ENCODE measurements at regions not wholly inside any gene's neighbourhood (a gene's known extent, or its start where the extent isn't known, plus 50 kb on each side); places are given as distances from the start of the nearest gene placed in this dataset.

- Histone ChIP-seq H3K9me2 (ENCODE audit: low read depth, low read length) (no peaks in the 10 kb centered on the region), H3K4me3 (ENCODE audit: low read depth, low read length, poor library complexity, severe bottlenecking) (no peak overlapping the region), H3K9ac (ENCODE audit: low read length) (no peak overlapping the region), H3K4me1 (ENCODE audit: insufficient read depth, low read length, severe bottlenecking) (no peaks in the 10 kb centered on the region), H3K9me3 (ENCODE audit: low read length) (no peaks in the 10 kb centered on the region), H3K79me2 (ENCODE audit: insufficient read depth, low read length) (no peaks in the 10 kb centered on the region), H3K4me2 (ENCODE audit: low read length) (no peak overlapping the region), H3K27ac (ENCODE audit: low read depth, low read length, poor library complexity, severe bottlenecking) (no peak overlapping the region), H3F3A (ENCODE audit: insufficient read depth, low read length) (no peaks in the 10 kb centered on the region), H3K27me3 (ENCODE audit: insufficient read depth, low read length) (0 out of 2 replicates have a peak, but pooled peaks cover 4% of the 10 kb centered on the region), H2AFZ (ENCODE audit: low read length) (no peak overlapping the region), H4K20me1 (ENCODE audit: insufficient read depth, low read length) (no peaks in the 10 kb centered on the region), H3K36me3 (ENCODE audit: insufficient read depth, low read length) (no peaks in the 10 kb centered on the region)
- TF ChIP-seq EZH2 (IDR thresholded peaks at IDR 0.05; ENCODE audit: borderline replicate concordance, low read length) (no peak), CTCF (IDR thresholded peaks at IDR 0.05; ENCODE audit: low read length) (no peak)
Observed at GRCh38 chr5:2187156-2187555, 304.4 kb upstream of the IRX4 start.

GRCh38 chr5:2186472-2187015, 303.8 kb upstream of the IRX4 start:
- Histone ChIP-seq H2AFZ (ENCODE audit: low read length) (no peak overlapping the region), H3K4me1 (ENCODE audit: insufficient read depth, low read length, severe bottlenecking) (no peaks in the 10 kb centered on the region), H3K9ac (ENCODE audit: low read length) (no peak overlapping the region), H3K9me2 (ENCODE audit: low read depth, low read length) (no peaks in the 10 kb centered on the region), H3K27me3 (ENCODE audit: insufficient read depth, low read length) (0 out of 2 replicates have a peak, but pooled peaks cover 4% of the 10 kb centered on the region), H3K4me3 (ENCODE audit: low read depth, low read length, poor library complexity, severe bottlenecking) (no peak overlapping the region), H3K27ac (ENCODE audit: low read depth, low read length, poor library complexity, severe bottlenecking) (no peak overlapping the region), H3K79me2 (ENCODE audit: insufficient read depth, low read length) (no peaks in the 10 kb centered on the region), H3K4me2 (ENCODE audit: low read length) (no peak overlapping the region), H3K36me3 (ENCODE audit: insufficient read depth, low read length) (no peaks in the 10 kb centered on the region), H4K20me1 (ENCODE audit: insufficient read depth, low read length) (no peaks in the 10 kb centered on the region), H3K9me3 (ENCODE audit: low read length) (no peaks in the 10 kb centered on the region), H3F3A (ENCODE audit: insufficient read depth, low read length) (no peaks in the 10 kb centered on the region)
- no peak for TF ChIP-seq CTCF (IDR thresholded peaks at IDR 0.05; ENCODE audit: low read length)
- TF ChIP-seq EZH2 (IDR thresholded peaks at IDR 0.05; ENCODE audit: borderline replicate concordance, low read length): no peak

- no peak overlapping the region for H3K27ac ChIP-seq (ENCODE audit: low read depth, low read length, poor library complexity, severe bottlenecking)
- no peak overlapping the region for H3K4me2 ChIP-seq (ENCODE audit: low read length)
- H3K36me3 ChIP-seq (ENCODE audit: insufficient read depth, low read length): no peaks in the 10 kb centered on the region
- H3K4me1 ChIP-seq (ENCODE audit: insufficient read depth, low read length, severe bottlenecking): no peaks in the 10 kb centered on the region
- H2AFZ ChIP-seq (ENCODE audit: low read length): no peak overlapping the region
- H3K79me2 ChIP-seq (ENCODE audit: insufficient read depth, low read length): no peaks in the 10 kb centered on the region
- no peaks in the 10 kb centered on the region for H3F3A ChIP-seq (ENCODE audit: insufficient read depth, low read length)
- no peak for TF ChIP-seq CTCF (IDR thresholded peaks at IDR 0.05; ENCODE audit: low read length)
- TF ChIP-seq EZH2 (IDR thresholded peaks at IDR 0.05; ENCODE audit: borderline replicate concordance, low read length): no peak
- H3K9me2 ChIP-seq (ENCODE audit: low read depth, low read length): no peaks in the 10 kb centered on the region
- no peak overlapping the region for H3K9ac ChIP-seq (ENCODE audit: low read length)
- no peak overlapping the region for H3K4me3 ChIP-seq (ENCODE audit: low read depth, low read length, poor library complexity, severe bottlenecking)
- 0 out of 2 replicates have a peak, but pooled peaks cover 4% of the 10 kb centered on the region for H3K27me3 ChIP-seq (ENCODE audit: insufficient read depth, low read length)
- no peaks in the 10 kb centered on the region for H4K20me1 ChIP-seq (ENCODE audit: insufficient read depth, low read length)
- H3K9me3 ChIP-seq (ENCODE audit: low read length): no peaks in the 10 kb centered on the region
Observed at GRCh38 chr5:2185646-2186471, 303.1 kb upstream of the IRX4 start.

Measured in OCI-LY1 (cell line).